ENCODE measurements at regions not wholly inside any gene's neighbourhood (a gene's known extent, or its start where the extent isn't known, plus 50 kb on each side); places are given as distances from the start of the nearest gene placed in this dataset.

DNA sequence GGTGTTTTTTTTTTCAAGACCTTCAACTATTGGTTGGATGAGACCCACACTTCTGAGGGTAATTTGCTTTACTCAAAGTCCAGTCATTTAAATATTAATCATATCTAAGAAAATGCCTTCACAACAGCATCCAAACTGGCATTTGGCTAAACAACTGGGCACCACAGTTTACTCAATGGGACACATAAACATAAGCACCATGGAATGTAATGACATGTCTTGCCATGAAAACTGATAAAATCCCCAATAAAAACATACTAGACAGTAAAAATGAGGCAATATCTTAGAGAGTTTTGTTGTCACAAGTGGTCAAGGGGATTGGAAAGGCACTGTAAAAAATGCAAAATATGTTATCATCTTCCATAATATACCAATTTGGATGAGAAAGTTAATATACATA lies 838.8 kb upstream of the ADAMTS5 start:
- DNase-seq (ENCODE audit: low read depth, low spot score) (no peak), FAIRE-seq (no peak)
- Histone ChIP-seq H3K36me3 (ENCODE audit: control insufficient read depth in 2 of 2, extremely low read depth in 1 of 2, insufficient read depth in 2 of 2, low read length in 2 of 2) (no peaks in the 10 kb centered on the region), H3K9me1 (ENCODE audit: control insufficient read depth, extremely low read depth, insufficient read depth, low read length) (no peaks in the 10 kb centered on the region), H3K4me3 (ENCODE audit: control insufficient read depth in 2 of 3, extremely low read depth in 1 of 3, insufficient read depth in 2 of 3, low read depth in 1 of 3, low read length in 3 of 3) (no peak overlapping the region), H3K27ac (ENCODE audit: control insufficient read depth, insufficient read depth, low read length) (no peak overlapping the region), H2AFZ (ENCODE audit: control insufficient read depth, low read length) (no peak overlapping the region), H4K20me1 (ENCODE audit: control insufficient read depth, extremely low read depth, insufficient read depth, low read length) (no peaks in the 10 kb centered on the region), H3K9ac (ENCODE audit: control insufficient read depth, extremely low read depth, insufficient read depth, low read length) (no peak overlapping the region), H3K4me1 (ENCODE audit: control insufficient read depth, extremely low read depth, insufficient read depth, low read length) (no peaks in the 10 kb centered on the region), H3K79me2 (ENCODE audit: control insufficient read depth, insufficient read depth, low read length) (no peaks in the 10 kb centered on the region), H3K27me3 (ENCODE audit: control insufficient read depth, extremely low read depth, insufficient read depth, low read length) (peaks cover 2% of the 10 kb centered on the region), H3K4me2 (ENCODE audit: control insufficient read depth, extremely low read depth, insufficient read depth, low read depth, low read length) (no peak overlapping the region), H3K9me3 (ENCODE audit: control insufficient read depth, low read depth, low read length) (no peaks in the 10 kb centered on the region)
- dilution Hi-C loops (cut with MboI; ENCODE audit: extremely low pct_ligation_motif_present, low sequenced_read_pairs), result no loop called here
- TF ChIP-seq, protein P1, sequence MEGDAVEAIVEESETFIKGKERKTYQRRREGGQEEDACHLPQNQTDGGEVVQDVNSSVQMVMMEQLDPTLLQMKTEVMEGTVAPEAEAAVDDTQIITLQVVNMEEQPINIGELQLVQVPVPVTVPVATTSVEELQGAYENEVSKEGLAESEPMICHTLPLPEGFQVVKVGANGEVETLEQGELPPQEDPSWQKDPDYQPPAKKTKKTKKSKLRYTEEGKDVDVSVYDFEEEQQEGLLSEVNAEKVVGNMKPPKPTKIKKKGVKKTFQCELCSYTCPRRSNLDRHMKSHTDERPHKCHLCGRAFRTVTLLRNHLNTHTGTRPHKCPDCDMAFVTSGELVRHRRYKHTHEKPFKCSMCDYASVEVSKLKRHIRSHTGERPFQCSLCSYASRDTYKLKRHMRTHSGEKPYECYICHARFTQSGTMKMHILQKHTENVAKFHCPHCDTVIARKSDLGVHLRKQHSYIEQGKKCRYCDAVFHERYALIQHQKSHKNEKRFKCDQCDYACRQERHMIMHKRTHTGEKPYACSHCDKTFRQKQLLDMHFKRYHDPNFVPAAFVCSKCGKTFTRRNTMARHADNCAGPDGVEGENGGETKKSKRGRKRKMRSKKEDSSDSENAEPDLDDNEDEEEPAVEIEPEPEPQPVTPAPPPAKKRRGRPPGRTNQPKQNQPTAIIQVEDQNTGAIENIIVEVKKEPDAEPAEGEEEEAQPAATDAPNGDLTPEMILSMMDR (optimal IDR thresholded peaks at IDR 0.05 in 1 of 3, IDR thresholded peaks at IDR 0.05 in 1 of 3, conservative IDR thresholded peaks at IDR 0.05 in 1 of 3; ENCODE audit: extremely low read depth in 1 of 3, insufficient read depth in 2 of 3, low read length in 3 of 3), result no peak

DNA sequence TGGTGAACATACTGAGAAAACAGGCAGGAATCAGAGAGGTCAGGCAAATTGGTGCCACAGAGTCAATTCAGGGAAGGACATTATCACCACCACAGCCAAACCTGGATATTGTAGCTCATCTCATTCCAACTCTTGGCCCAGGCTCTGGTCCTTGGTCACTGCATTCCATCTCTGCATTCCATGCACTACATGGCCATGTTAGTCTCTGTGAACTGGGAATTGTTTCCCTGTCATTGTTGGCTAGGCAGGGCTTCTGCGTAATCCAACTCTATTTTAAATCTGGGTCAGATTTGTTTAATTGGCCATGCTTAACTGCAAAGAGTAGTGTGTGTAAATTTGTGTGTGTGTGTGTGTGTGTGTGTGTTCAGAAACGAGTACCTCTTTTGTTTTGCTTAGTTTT lies 837.6 kb upstream of the ADAMTS5 start:
- Histone ChIP-seq H3K4me1 (ENCODE audit: control insufficient read depth, extremely low read depth, insufficient read depth, low read length) (no peaks in the 10 kb centered on the region), H3K79me2 (ENCODE audit: control insufficient read depth, insufficient read depth, low read length) (no peaks in the 10 kb centered on the region), H3K27me3 (ENCODE audit: control insufficient read depth, extremely low read depth, insufficient read depth, low read length) (peaks cover 2% of the 10 kb centered on the region), H3K9me1 (ENCODE audit: control insufficient read depth, extremely low read depth, insufficient read depth, low read length) (no peaks in the 10 kb centered on the region), H4K20me1 (ENCODE audit: control insufficient read depth, extremely low read depth, insufficient read depth, low read length) (no peaks in the 10 kb centered on the region), H3K9me3 (ENCODE audit: control insufficient read depth, low read depth, low read length) (no peaks in the 10 kb centered on the region), H3K4me2 (ENCODE audit: control insufficient read depth, extremely low read depth, insufficient read depth, low read depth, low read length) (no peak overlapping the region), H2AFZ (ENCODE audit: control insufficient read depth, low read length) (no peak overlapping the region), H3K4me3 (ENCODE audit: control insufficient read depth in 2 of 3, extremely low read depth in 1 of 3, insufficient read depth in 2 of 3, low read depth in 1 of 3, low read length in 3 of 3) (no peak overlapping the region), H3K9ac (ENCODE audit: control insufficient read depth, extremely low read depth, insufficient read depth, low read length) (no peak overlapping the region), H3K36me3 (ENCODE audit: control insufficient read depth in 2 of 2, extremely low read depth in 1 of 2, insufficient read depth in 2 of 2, low read length in 2 of 2) (no peaks in the 10 kb centered on the region), H3K27ac (ENCODE audit: control insufficient read depth, insufficient read depth, low read length) (no peak overlapping the region)
- FAIRE-seq, result no peak
- TF ChIP-seq, protein P1 (optimal IDR thresholded peaks at IDR 0.05 in 1 of 3, IDR thresholded peaks at IDR 0.05 in 1 of 3, conservative IDR thresholded peaks at IDR 0.05 in 1 of 3; ENCODE audit: extremely low read depth in 1 of 3, insufficient read depth in 2 of 3, low read length in 3 of 3), result no peak
- no peak for TF ChIP-seq EZH2 (IDR thresholded peaks at IDR 0.05; ENCODE audit: low read length)
- dilution Hi-C loops (cut with MboI; ENCODE audit: extremely low pct_ligation_motif_present, low sequenced_read_pairs), result no loop called here
- no peak for DNase-seq (ENCODE audit: low read depth, low spot score)
